AG09319 (cell line): ENCODE measurements at regions not wholly inside any gene's neighbourhood (a gene's known extent, or its start where the extent isn't known, plus 50 kb on each side); places are given as distances from the start of the nearest gene placed in this dataset.

ENCODE experiments used
- DNase-seq: peaks from one replicate; pipeline ENCODE4 v3.0.0-alpha.2; 2010; ENCODE audit warnings: low read depth; ENCODE audit errors: extremely low read depth
- CTCF ChIP-seq: IDR thresholded peaks from 2 replicates; pipeline ENCODE4 v1.5.1; 2011; ENCODE audit warnings: low read depth, mild to moderate bottlenecking, inconsistent platforms, low read length, moderate library complexity

DNA sequence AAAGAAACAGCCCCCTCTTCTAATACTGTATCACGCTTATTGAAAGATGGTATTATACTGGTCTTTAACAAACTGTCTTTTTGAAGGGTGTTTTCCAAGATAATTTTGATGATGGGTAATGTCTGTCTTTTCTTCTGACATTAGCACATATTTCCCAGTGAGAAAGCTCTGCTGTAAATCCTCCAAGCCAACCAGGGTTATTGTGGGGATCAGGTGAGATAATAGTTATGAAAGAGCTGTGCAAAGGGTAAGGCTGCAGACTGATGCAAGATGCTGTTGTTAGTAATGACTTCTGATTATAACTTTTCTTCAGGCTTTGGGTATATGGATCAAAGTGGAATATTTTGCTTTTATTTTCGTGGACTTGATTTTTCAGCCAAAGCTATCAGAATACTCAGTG lies 581.7 kb downstream of the REEP3 start:
- no peak for TF ChIP-seq CTCF

DNA sequence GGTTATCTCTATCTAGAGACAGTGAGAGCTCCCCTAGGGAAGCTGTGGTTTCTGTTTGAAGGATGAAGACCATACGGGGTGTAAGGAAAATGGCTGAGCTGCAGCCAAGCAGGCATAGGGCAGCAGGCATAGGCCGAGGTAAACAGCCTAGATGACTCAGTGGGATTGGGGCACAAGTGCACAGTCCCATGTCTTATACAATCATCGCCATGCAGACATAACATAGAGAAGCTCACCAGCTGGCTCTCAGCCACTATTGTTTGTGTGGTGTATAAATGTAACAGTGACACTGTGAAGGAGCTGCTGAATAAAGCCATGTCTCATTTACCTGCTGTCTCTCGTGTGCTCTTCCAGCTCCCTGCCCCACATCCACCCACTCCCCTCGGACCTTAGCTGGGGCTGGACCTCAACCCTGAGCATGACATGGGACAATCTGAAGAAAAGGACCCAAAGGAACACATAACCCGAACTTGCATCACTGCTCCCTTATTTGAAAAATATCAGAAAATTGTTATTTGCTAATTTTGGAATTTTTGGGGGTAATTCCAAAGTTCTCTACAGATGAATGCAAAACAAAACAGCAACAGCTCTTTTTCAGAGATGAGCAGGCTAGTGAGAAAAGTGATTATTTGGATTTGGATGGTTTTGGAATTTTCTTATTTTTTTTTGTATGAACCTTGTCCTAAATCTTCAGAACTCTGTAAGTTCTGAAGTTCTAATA lies 582.7 kb downstream of the REEP3 start:
- TF ChIP-seq CTCF = no peak
- no peak for DNase-seq

More for the DNA sequence above, 581.7 kb downstream of the REEP3 start:
- no peak for DNase-seq

DNA sequence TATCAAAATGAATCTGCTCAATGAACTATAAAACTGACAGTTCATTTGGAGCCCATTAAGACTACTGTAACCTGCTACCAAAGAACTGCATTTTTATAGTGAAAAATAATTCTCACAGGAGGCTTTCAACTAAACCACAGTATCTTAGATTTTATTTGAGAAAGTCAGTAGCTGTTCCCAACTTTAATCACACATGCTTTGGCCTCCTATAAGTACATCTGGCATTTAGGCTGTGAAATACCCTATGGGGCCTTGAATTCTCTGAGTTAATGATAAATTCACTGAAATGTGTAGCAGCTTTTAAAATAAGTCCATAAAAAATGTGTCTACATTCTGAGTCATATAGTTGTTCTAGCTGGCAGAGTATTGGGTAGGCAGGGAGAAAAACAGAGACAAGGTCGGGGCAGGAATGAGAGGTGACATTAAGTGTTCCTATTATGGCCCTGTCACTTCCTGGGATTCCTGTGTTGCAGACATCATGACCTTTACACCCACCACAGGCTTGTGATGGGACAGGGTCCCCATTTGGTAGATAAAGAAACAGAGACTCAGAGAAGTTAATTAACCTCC lies 588.8 kb downstream of the REEP3 start:
- TF ChIP-seq CTCF = no peak
- no peak for DNase-seq

- TF ChIP-seq CTCF = no peak
- DNase-seq = no peak
Observed at GRCh38 chr10:64112701-64113355, 591.6 kb downstream of the REEP3 start.

- no peak for TF ChIP-seq CTCF
- DNase-seq = no peak
Observed at GRCh38 chr10:64113375-64113774, 592.2 kb downstream of the REEP3 start.

- DNase-seq = no peak
- no peak for TF ChIP-seq CTCF
Observed at GRCh38 chr10:64113792-64114191, 592.6 kb downstream of the REEP3 start.

DNA sequence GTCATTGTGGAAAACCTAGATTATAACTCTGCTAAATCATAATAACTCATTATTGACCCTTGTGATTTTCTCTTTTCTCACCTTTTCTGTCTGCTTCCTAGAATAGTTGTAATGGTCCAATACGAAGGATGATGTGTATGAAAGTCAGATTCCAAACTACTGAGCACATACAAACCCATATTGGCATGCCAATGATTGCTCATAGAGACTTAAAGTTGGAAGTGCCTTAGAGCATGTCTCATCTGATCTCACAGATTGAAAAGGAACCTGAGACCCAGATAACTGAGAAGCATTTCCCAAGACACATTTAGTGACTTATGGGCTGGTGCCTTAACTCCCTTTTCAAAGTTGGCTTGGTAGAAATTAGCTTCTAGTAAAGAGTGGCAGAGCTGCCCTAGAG lies 594.3 kb downstream of the REEP3 start:
- DNase-seq = no peak
- no peak for TF ChIP-seq CTCF
